ENCODE measurements at regions not wholly inside any gene's neighbourhood (a gene's known extent, or its start where the extent isn't known, plus 50 kb on each side); places are given as distances from the start of the nearest gene placed in this dataset.
"Not testable (repeated sequence)": the region's sequence is repeated elsewhere in the genome, so short reads cannot be mapped to it uniquely, and the experiment has no call there.

GRCh38 chr4:188400451-188400850 lies 261.2 kb downstream of the TRIML1 start:
- H3K27ac Mint-ChIP-seq: peak overlapping the region; percentile 72
- H3K4me3 ChIP-seq (ENCODE audit: low read length): no peak overlapping the region
- no peaks in the 10 kb centered on the region for H3K36me3 Mint-ChIP-seq (ENCODE audit: low read depth)
- H3K9ac ChIP-seq (ENCODE audit: extremely low read depth, low read length, poor library complexity, severe bottlenecking): no peak overlapping the region
- H3K9me3 ChIP-seq (ENCODE audit: control insufficient read depth, low read length): no peaks in the 10 kb centered on the region
- no peak overlapping the region for H3K27ac ChIP-seq (ENCODE audit: low read depth, low read length)
- peaks cover 13% of the 10 kb centered on the region for H3K4me1 Mint-ChIP-seq
- H3K27me3 ChIP-seq (ENCODE audit: control insufficient read depth, insufficient read depth, low read length, poor library complexity, severe bottlenecking): no peaks in the 10 kb centered on the region
- WGBS, 2 experiments (ENCODE audit: insufficient coverage in 1 of 2, insufficient read length in 1 of 2): 33% methylated on average over 2 of the region's 2 CpGs; no CpG with 5 or more reads in 1 of the 2 experiments
- H3K9me3 Mint-ChIP-seq: peaks cover 6% of the 10 kb centered on the region
- H3K4me1 ChIP-seq (ENCODE audit: control insufficient read depth, insufficient read depth, low read length): no peaks in the 10 kb centered on the region
- no peak for DNase-seq
- H3K4me3 Mint-ChIP-seq: no peak overlapping the region
- no peaks in the 10 kb centered on the region for H3K36me3 ChIP-seq (ENCODE audit: control insufficient read depth, insufficient read depth, low read length)
- H3K27me3 Mint-ChIP-seq (ENCODE audit: insufficient read depth): no peaks in the 10 kb centered on the region
- TF ChIP-seq, protein P1, sequence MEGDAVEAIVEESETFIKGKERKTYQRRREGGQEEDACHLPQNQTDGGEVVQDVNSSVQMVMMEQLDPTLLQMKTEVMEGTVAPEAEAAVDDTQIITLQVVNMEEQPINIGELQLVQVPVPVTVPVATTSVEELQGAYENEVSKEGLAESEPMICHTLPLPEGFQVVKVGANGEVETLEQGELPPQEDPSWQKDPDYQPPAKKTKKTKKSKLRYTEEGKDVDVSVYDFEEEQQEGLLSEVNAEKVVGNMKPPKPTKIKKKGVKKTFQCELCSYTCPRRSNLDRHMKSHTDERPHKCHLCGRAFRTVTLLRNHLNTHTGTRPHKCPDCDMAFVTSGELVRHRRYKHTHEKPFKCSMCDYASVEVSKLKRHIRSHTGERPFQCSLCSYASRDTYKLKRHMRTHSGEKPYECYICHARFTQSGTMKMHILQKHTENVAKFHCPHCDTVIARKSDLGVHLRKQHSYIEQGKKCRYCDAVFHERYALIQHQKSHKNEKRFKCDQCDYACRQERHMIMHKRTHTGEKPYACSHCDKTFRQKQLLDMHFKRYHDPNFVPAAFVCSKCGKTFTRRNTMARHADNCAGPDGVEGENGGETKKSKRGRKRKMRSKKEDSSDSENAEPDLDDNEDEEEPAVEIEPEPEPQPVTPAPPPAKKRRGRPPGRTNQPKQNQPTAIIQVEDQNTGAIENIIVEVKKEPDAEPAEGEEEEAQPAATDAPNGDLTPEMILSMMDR (conservative IDR thresholded peaks at IDR 0.05): no peak

DNA sequence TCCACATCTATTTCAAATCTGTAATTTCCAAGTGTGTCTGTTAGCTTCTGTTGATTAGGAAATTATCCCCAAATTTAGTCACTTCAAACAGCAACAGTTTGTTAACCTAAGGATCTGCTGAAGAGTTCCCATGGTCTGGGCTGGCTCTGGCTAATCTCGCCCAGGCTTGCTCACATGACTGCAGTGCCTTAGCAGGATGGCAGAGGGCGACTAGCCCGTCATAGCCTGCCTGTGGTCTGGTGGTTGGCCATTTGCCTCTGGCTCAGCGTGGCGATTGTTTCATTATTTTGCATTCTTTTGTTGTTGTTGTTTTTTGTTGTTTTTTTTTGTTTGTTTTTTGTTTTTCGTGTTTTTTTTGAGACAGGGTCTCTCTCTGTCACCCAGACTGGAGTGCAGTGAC lies 264.0 kb downstream of the TRIML1 start:
- Histone ChIP-seq H3K9ac (ENCODE audit: extremely low read depth, low read length, poor library complexity, severe bottlenecking) (no peak overlapping the region), H3K27me3 (ENCODE audit: control insufficient read depth, insufficient read depth, low read length, poor library complexity, severe bottlenecking) (no peaks in the 10 kb centered on the region), H3K27ac (ENCODE audit: low read depth, low read length) (no peak overlapping the region), H3K4me1 (ENCODE audit: control insufficient read depth, insufficient read depth, low read length) (no peaks in the 10 kb centered on the region), H3K4me3 (ENCODE audit: low read length) (no peak overlapping the region), H3K9me3 (ENCODE audit: control insufficient read depth, low read length) (no peaks in the 10 kb centered on the region), H3K36me3 (ENCODE audit: control insufficient read depth, insufficient read depth, low read length) (no peaks in the 10 kb centered on the region)
- Mint-ChIP-seq H3K27me3 (ENCODE audit: insufficient read depth) (no peaks in the 10 kb centered on the region), H3K9me3 (peaks cover 6% of the 10 kb centered on the region), H3K27ac (no peak overlapping the region), H3K36me3 (ENCODE audit: low read depth) (no peaks in the 10 kb centered on the region), H3K4me1 (peaks cover 13% of the 10 kb centered on the region), H3K4me3 (no peak overlapping the region)
- TF ChIP-seq, protein P1 (conservative IDR thresholded peaks at IDR 0.05): peak; percentile 70
- 89 to 90% methylated on average over 2 to 6 of the region's 6 CpGs for WGBS, 2 experiments (ENCODE audit: insufficient coverage in 1 of 2, insufficient read length in 1 of 2)
- DNase-seq: peak; percentile 76

GRCh38 chr4:188405071-188405835 lies 266.0 kb downstream of the TRIML1 start:
- not testable (repeated sequence) for H3K9ac ChIP-seq (ENCODE audit: extremely low read depth, low read length, poor library complexity, severe bottlenecking); H3K4me1 Mint-ChIP-seq; H3K4me3 Mint-ChIP-seq; H3K4me1 ChIP-seq (ENCODE audit: control insufficient read depth, insufficient read depth, low read length); H3K27me3 Mint-ChIP-seq (ENCODE audit: insufficient read depth); H3K9me3 ChIP-seq (ENCODE audit: control insufficient read depth, low read length); H3K36me3 Mint-ChIP-seq (ENCODE audit: low read depth); DNase-seq; H3K27me3 ChIP-seq (ENCODE audit: control insufficient read depth, insufficient read depth, low read length, poor library complexity, severe bottlenecking); H3K4me3 ChIP-seq (ENCODE audit: low read length); H3K36me3 ChIP-seq (ENCODE audit: control insufficient read depth, insufficient read depth, low read length); H3K9me3 Mint-ChIP-seq; H3K27ac Mint-ChIP-seq; H3K27ac ChIP-seq (ENCODE audit: low read depth, low read length)
- 92 to 96% methylated on average over 5 to 10 of the region's 14 CpGs for WGBS, 2 experiments (ENCODE audit: insufficient coverage in 1 of 2, insufficient read length in 1 of 2)

Data from endodermal cell (in vitro differentiated cells).